GM12872 (cell line): ENCODE measurements at regions not wholly inside any gene's neighbourhood (a gene's known extent, or its start where the extent isn't known, plus 50 kb on each side); places are given as distances from the start of the nearest gene placed in this dataset.

ENCODE experiments used
- TF ChIP-seq, protein P1 (sequence below): IDR thresholded peaks from 3 replicates; pipeline ENCODE4 v1.5.1; 2011; ENCODE audit warnings: low read depth, mild to moderate bottlenecking, low read length, moderate library complexity; ENCODE audit not compliant: insufficient read depth

- TF ChIP-seq, protein P1, sequence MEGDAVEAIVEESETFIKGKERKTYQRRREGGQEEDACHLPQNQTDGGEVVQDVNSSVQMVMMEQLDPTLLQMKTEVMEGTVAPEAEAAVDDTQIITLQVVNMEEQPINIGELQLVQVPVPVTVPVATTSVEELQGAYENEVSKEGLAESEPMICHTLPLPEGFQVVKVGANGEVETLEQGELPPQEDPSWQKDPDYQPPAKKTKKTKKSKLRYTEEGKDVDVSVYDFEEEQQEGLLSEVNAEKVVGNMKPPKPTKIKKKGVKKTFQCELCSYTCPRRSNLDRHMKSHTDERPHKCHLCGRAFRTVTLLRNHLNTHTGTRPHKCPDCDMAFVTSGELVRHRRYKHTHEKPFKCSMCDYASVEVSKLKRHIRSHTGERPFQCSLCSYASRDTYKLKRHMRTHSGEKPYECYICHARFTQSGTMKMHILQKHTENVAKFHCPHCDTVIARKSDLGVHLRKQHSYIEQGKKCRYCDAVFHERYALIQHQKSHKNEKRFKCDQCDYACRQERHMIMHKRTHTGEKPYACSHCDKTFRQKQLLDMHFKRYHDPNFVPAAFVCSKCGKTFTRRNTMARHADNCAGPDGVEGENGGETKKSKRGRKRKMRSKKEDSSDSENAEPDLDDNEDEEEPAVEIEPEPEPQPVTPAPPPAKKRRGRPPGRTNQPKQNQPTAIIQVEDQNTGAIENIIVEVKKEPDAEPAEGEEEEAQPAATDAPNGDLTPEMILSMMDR = no peak
Measured at GRCh38 chr9:118384531-118385100, 680.4 kb downstream of the TLR4 start.

DNA sequence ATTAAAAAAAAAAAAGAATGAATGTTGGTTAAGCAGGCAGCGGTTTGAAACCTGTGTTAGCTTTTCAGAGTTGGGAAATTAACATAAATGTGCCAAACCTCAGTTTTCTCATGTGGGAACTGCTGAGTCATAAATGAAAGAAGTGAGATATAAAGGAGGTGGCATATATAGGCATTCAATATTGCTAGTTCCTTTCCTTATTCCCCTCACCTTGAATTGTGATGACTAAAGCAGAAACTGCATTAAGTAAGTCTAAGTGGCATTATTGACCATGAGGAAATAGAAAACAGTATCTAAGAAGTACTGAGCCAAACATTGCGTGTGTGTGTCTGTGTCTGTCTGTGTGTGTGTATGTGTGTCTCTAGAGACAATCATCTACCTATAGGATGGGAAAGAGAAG, 691.2 kb downstream of the TLR4 start:
- TF ChIP-seq, protein P1 = no peak

- TF ChIP-seq, protein P1 = no peak
Measured at GRCh38 chr9:118401546-118401945, 697.3 kb downstream of the TLR4 start.

- TF ChIP-seq, protein P1 = no peak
Measured at GRCh38 chr9:118414676-118415075, 710.5 kb downstream of the TLR4 start.

DNA sequence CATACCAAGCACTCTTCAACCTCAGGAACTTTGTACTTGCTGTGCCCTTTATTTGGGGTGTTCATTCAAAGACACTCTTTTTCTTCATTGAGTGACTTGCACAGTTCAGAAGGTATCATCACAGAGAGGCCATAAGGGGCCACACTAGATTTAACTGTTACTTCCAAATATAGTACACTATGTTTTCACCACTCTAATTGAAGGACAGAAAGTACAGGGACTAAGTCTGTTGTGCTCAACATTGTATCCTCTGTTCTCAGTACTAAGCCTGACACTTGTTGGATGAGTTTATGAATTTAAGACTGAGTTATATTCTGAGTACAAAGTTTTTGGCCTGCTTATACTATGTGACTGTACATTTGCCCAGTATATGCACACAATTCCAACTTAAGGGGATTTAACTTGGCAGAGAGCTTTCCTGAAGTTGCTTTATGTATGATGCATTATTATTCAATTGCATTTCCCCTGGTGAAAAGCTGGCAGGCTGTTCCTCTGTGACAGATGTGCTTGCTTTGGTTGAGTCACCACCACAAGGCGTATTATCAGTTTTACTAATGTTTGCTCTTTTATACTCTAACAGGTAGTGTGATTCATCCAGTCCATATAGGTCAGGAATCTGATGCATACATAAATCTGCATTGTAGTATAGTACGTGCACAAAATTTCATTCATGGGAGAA, 714.8 kb downstream of the TLR4 start:
- TF ChIP-seq, protein P1 = no peak

- TF ChIP-seq, protein P1 = no peak
Measured at GRCh38 chr9:118419676-118420075, 715.5 kb downstream of the TLR4 start.

DNA sequence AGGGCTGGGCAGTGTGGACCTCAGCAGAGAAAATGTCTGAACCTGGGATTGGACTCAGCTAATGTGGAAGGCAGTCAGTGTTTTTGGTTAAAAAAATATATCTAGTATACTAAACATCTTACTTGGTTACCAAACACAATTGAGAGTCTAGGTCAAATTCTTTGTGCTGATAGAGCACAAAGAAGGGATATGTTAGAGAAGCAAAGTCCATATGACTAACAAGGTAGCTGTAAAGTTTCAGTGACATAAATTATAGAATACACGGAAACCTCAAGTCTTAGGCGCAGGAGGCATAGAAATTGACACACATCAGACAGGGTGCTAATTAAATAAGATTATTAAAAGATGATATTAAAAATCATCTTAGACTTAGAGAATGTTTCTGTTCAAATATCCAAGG, 718.3 kb downstream of the TLR4 start:
- TF ChIP-seq, protein P1 = no peak
